Upper lobe of left lung (tissue), 6 donors: ENCODE measurements at regions not wholly inside any gene's neighbourhood (a gene's known extent, or its start where the extent isn't known, plus 50 kb on each side); places are given as distances from the start of the nearest gene placed in this dataset.
"Not testable (repeated sequence)": the region's sequence is repeated elsewhere in the genome, so short reads cannot be mapped to it uniquely, and the experiment has no call there.

Source experiments
- ATAC-seq, 2 donors: fragments of 200-7000 bp; cut with Tn5 transposase; one replicate each; pipeline ENCODE4 v1.9.1; 2022; ENCODE audit warnings: mild to moderate bottlenecking in 2 of 2, moderate library complexity in 2 of 2; ENCODE audit not compliant: low FRiP score in 2 of 2
- DNase-seq, 2 donors: peaks; one replicate each; pipeline ENCODE4 v3.0.0-alpha.2; 2019 to 2020
- H3K27ac ChIP-seq, 4 donors: fragments of 200-600 bp; sonication (generic); one replicate each; pipeline ENCODE4 v1.5.1; 2016 to 2019
- H3K27me3 ChIP-seq, 4 donors: fragments of 200-600 bp; sonication (generic); one replicate each; pipeline ENCODE4 v1.5.1; 2017 to 2019
- H3K36me3 ChIP-seq, 4 donors: fragments of 200-600 bp; sonication (generic); one replicate each; pipeline ENCODE4 v1.5.1; 2016 to 2019
- H3K4me1 ChIP-seq, 4 donors: fragments of 200-600 bp; sonication (generic); one replicate each; pipeline ENCODE4 v1.5.1; 2018 to 2019
- H3K4me3 ChIP-seq, 4 donors: fragments of 200-600 bp; sonication (generic); one replicate each; pipeline ENCODE4 v1.5.1; 2017 to 2019; ENCODE audit warnings: mild to moderate bottlenecking in 2 of 4, moderate library complexity in 1 of 4
- H3K9me3 ChIP-seq, 4 donors: fragments of 200-600 bp; sonication (generic); one replicate each; pipeline ENCODE4 v1.5.1; 2018 to 2019
- EP300 ChIP-seq, 4 donors: sonication (generic); formaldehyde crosslinking; IDR thresholded peaks; one replicate each; pipeline ENCODE4 v1.5.1; 2017; ENCODE audit warnings: antibody characterized with exemption in 4 of 4, control low read depth in 2 of 4
- POLR2A ChIP-seq, 4 donors: fragments of 450-650 bp; IDR thresholded peaks; one replicate each; pipeline ENCODE4 v1.5.1; 2016 to 2017; ENCODE audit warnings: antibody characterized with exemption in 4 of 4, mild to moderate bottlenecking in 2 of 4
- POLR2AphosphoS5 ChIP-seq, 2 donors: sonication (generic); formaldehyde crosslinking; IDR thresholded peaks; one replicate each; pipeline ENCODE4 v1.5.1; 2017; ENCODE audit warnings: antibody characterized with exemption in 2 of 2
- WGBS, 2 donors: methylation state at CpG; one replicate each; pipeline ENCODE4 v1.1.5; 2017 to 2018; 5-methylcytosine and 5-hydroxymethylcytosine counted together
- TF ChIP-seq, protein P1 (sequence below), 6 experiments: fragments of 450-650 bp in 4 of 6; fragments of 200-600 bp in 2 of 6; sonication (generic) in 2 of 6; IDR thresholded peaks; one replicate each; pipeline ENCODE4 v1.5.1; 2016 to 2019; ENCODE audit warnings: antibody characterized with exemption in 6 of 6
- donor health status: DM: no; HTN: no; CAD: no; lungs with moderate emphysema.
- donor health status: DM: no; HTN: yes; CAD: no; lungs with severe emphysema.

DNA sequence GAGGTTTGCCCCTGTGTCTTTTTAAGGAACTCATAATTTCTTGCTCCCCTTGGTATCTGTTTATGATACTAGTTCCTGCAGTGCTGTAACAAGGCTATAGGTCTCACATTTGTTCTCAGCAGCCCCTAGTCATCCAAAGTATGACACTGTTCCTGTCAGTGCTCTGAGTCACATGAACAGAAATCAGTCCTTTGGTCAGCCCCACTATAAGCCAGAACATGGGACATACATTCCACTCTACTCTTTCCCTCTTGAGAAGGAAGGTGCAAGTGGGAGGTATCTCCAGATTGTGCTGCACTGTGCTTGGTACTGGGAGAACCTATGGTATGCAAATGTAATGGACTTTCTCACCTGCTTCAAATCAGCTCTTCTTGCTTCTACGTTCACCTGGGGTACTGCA lies 87.0 kb downstream of the IARS1 start:
- no peak for DNase-seq
- no peaks in the 10 kb centered on the region for H3K27me3 ChIP-seq
- H3K4me3 ChIP-seq = no peak overlapping the region
- H3K9me3 ChIP-seq = no peaks in the 10 kb centered on the region
- no peak for ATAC-seq
- no peaks in the 10 kb centered on the region for H3K4me1 ChIP-seq
- peaks cover 9 to 39% (median 26%) of the 10 kb centered on the region in 4 donors for H3K36me3 ChIP-seq
- no peak overlapping the region for H3K27ac ChIP-seq
- TF ChIP-seq POLR2A (IDR thresholded peaks at IDR 0.05) = no peak
- no peak for TF ChIP-seq EP300 (IDR thresholded peaks at IDR 0.05)
- TF ChIP-seq POLR2AphosphoS5 (IDR thresholded peaks at IDR 0.05) = no peak
- TF ChIP-seq, protein P1, sequence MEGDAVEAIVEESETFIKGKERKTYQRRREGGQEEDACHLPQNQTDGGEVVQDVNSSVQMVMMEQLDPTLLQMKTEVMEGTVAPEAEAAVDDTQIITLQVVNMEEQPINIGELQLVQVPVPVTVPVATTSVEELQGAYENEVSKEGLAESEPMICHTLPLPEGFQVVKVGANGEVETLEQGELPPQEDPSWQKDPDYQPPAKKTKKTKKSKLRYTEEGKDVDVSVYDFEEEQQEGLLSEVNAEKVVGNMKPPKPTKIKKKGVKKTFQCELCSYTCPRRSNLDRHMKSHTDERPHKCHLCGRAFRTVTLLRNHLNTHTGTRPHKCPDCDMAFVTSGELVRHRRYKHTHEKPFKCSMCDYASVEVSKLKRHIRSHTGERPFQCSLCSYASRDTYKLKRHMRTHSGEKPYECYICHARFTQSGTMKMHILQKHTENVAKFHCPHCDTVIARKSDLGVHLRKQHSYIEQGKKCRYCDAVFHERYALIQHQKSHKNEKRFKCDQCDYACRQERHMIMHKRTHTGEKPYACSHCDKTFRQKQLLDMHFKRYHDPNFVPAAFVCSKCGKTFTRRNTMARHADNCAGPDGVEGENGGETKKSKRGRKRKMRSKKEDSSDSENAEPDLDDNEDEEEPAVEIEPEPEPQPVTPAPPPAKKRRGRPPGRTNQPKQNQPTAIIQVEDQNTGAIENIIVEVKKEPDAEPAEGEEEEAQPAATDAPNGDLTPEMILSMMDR (IDR thresholded peaks at IDR 0.05) = no peak
- 76 to 86% methylated on average over 1 of the region's 1 CpG for WGBS, 2 donors

DNA sequence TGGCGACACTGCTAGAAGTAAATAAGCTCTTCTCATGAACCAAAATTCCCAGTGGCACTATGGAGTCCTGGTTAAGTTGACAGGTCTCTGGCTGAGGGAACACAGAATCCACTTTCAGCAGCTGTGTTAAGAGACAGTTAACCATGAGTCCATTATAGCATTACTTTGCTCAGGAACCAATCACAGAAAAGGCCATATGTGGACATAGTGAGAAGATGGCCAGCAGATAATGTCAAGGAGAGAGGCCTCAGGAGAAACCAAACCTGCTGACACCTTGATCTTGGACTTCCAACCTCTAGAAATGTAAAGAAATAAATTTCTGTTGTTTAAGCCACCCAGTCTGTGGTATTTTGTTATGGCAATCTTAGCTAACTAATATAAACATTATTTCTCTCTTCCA lies 88.7 kb upstream of the SPTLC1 start:
- not testable (repeated sequence) for DNase-seq, H3K4me3 ChIP-seq, H3K4me1 ChIP-seq, H3K27me3 ChIP-seq, H3K27ac ChIP-seq, ATAC-seq, H3K9me3 ChIP-seq
- 93 to 100% methylated on average over 1 of the region's 1 CpG for WGBS, 2 donors
- peaks cover 1 to 13% (median 6%) of the 10 kb centered on the region in 4 donors for H3K36me3 ChIP-seq

DNA sequence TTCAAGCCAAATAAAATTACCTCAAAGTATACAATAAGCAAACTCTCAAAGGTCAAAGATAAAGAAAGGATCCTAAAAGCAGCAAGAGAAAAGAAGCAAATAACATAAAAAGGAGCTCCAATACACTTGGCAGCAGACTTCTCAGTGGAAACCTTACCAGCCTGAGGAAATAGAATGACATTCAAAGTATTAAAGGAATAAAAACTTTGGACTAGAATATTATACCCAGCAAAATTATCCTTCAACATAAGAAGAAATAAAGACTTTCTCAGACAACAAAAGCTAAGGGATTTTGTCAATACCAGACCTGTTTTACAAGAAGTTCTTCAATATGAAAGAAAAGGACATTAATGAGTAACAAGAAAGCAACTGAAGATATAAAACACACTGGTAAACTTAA lies 83.0 kb upstream of the SPTLC1 start:
- H3K9me3 ChIP-seq, H3K4me3 ChIP-seq, H3K36me3 ChIP-seq, H3K27ac ChIP-seq, ATAC-seq, DNase-seq, H3K4me1 ChIP-seq, H3K27me3 ChIP-seq: not testable (repeated sequence)

DNA sequence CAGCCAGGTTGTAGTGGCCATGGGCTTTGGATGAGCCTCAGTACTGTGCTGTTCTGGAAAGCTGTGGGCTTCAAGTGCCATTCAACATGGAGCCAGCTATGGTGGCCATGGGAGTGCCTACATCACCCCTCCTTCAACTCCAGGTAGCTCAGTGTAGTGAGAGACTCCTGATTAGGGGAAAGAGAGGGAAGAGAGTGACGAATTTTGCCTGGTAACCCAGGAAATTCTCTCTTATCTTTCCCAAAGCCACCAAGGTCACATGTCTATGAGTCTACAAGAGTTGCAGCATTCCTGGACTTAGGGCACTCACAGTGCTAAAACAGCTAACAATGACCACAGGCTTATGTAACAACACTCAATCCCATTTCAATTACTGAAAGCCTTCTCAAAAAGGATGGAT lies 81.7 kb upstream of the SPTLC1 start:
- H3K9me3 ChIP-seq = peaks cover 0 to 5% (median 2%) of the 10 kb centered on the region in 4 donors
- ATAC-seq (no peak), DNase-seq (no peak)
- no peaks in the 10 kb centered on the region for H3K27me3 ChIP-seq
- TF ChIP-seq, protein P1 (IDR thresholded peaks at IDR 0.05) = no peak
- no peak for TF ChIP-seq EP300 (IDR thresholded peaks at IDR 0.05)
- TF ChIP-seq POLR2AphosphoS5 (IDR thresholded peaks at IDR 0.05) = no peak
- no peak for TF ChIP-seq POLR2A (IDR thresholded peaks at IDR 0.05)
- no peak overlapping the region for H3K4me3 ChIP-seq
- 23 to 38% methylated on average over 1 of the region's 1 CpG for WGBS, 2 donors
- no peaks in the 10 kb centered on the region for H3K36me3 ChIP-seq
- H3K27ac ChIP-seq = no peak overlapping the region
- H3K4me1 ChIP-seq = no peaks in the 10 kb centered on the region

DNA sequence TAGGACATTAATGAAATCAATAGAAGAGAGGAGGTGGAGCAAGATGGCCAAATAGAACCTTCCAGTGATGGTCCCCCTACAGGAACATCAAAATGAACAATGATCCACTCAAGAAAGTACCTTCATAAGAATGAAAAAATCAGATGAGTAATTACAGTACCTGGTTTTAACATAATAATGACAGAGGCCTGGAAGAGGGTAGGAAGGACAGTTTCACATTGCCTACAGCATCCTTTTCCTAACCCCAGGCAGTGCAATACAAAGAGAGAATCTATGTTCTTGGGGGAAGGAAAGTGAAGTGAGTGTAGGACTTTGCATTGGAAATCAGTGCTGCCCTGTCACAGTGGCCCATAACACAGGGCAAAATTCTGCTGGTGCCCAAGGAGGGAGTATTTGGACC lies 81.2 kb upstream of the SPTLC1 start:
- H3K36me3 ChIP-seq = no peaks in the 10 kb centered on the region
- no peak overlapping the region for H3K27ac ChIP-seq
- ATAC-seq = no peak
- DNase-seq = no peak
- H3K27me3 ChIP-seq = no peaks in the 10 kb centered on the region
- no peak overlapping the region for H3K4me3 ChIP-seq
- TF ChIP-seq EP300 (IDR thresholded peaks at IDR 0.05) = no peak
- no peaks in the 10 kb centered on the region for H3K4me1 ChIP-seq
- H3K9me3 ChIP-seq = peaks cover 0 to 5% (median 2%) of the 10 kb centered on the region in 4 donors

DNA sequence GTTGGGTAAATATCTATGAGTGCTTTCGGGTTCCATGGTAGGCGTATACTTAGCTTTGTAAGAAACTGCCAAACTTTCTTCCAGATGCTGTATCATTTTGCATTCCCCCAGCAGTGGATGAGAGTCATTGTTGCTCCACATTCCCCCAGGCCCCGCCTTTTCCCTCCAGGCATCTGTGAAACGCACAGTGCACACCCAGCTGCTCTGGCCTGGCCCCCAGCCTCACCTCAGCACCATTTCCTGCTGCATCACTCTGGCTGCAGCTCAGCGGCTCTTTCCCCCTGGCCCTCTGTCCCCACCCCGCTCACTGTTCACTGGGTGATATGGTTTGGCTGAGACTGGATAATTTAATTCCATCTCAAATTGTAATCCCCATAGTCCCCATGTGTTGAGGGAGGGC lies 76.6 kb upstream of the SPTLC1 start:
- H3K4me3 ChIP-seq = no peak overlapping the region

DNA sequence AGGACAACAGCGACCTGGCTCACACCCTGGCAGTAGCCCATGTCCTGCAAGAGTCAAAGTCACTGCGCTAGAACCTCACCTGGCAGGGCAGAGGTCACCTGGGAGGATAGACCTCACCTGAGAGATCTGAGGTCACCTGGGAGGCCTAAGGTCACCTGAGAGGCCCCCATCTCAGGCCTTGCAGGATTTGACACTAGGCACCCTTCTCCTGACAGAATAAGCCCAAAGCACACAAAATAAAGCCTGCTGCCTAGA lies 75.2 kb upstream of the SPTLC1 start:
- ATAC-seq (no peak), DNase-seq (no peak)
- H3K36me3 ChIP-seq = no peaks in the 10 kb centered on the region
- no peaks in the 10 kb centered on the region for H3K27me3 ChIP-seq
- H3K27ac ChIP-seq = no peak overlapping the region
- no peak overlapping the region for H3K4me3 ChIP-seq
- H3K4me1 ChIP-seq = no peaks in the 10 kb centered on the region
- 73 to 100% methylated on average over 1 to 2 of the region's 2 CpGs for WGBS, 2 donors
- H3K9me3 ChIP-seq = no peaks in the 10 kb centered on the region
- TF ChIP-seq POLR2AphosphoS5 (IDR thresholded peaks at IDR 0.05) (no peak), POLR2A (IDR thresholded peaks at IDR 0.05) (no peak), EP300 (IDR thresholded peaks at IDR 0.05) (no peak)
- TF ChIP-seq, protein P1 (IDR thresholded peaks at IDR 0.05) = no peak

More for the DNA sequence above, 76.6 kb upstream of the SPTLC1 start:
- 56 to 59% methylated on average over 6 of the region's 6 CpGs for WGBS, 2 donors
- Histone ChIP-seq H3K4me1 (no peaks in the 10 kb centered on the region), H3K9me3 (peaks cover 0 to 2% (median 0%) of the 10 kb centered on the region in 4 donors), H3K27ac (no peak overlapping the region), H3K36me3 (no peaks in the 10 kb centered on the region), H3K27me3 (no peaks in the 10 kb centered on the region)
- DNase-seq (no peak), ATAC-seq (no peak)
- TF ChIP-seq EP300 (IDR thresholded peaks at IDR 0.05) (no peak), POLR2A (IDR thresholded peaks at IDR 0.05) (no peak)
